Stimulated activated CD8-positive, alpha-beta memory T cell treated with anti-CD3 and anti-CD28 coated beads, Interleukin-2, amount 100 ng/mL, for 48 hours (primary cell): ENCODE measurements at regions not wholly inside any gene's neighbourhood (a gene's known extent, or its start where the extent isn't known, plus 50 kb on each side); places are given as distances from the start of the nearest gene placed in this dataset.

Experiments used
- DNase-seq, 2 donors: peaks; one replicate each; pipeline ENCODE4 v3.0.0-alpha.2; 2020; ENCODE audit warnings: low read depth in 2 of 2

GRCh38 chr4:36716874-36717273, 435.5 kb downstream of the DTHD1 start:
- DNase-seq = no peak

GRCh38 chr4:36719425-36719824, 438.0 kb downstream of the DTHD1 start:
- no peak for DNase-seq

- DNase-seq = no peak
Observed at GRCh38 chr4:36722986-36723385, 441.6 kb downstream of the DTHD1 start.

GRCh38 chr4:36734334-36734733, 452.9 kb downstream of the DTHD1 start:
- no peak for DNase-seq

GRCh38 chr4:36737691-36738090, 456.3 kb downstream of the DTHD1 start:
- DNase-seq = no peak

GRCh38 chr4:36740796-36741310, 459.4 kb downstream of the DTHD1 start:
- DNase-seq = no peak

GRCh38 chr4:36747277-36748129, 466.1 kb downstream of the DTHD1 start:
- no peak for DNase-seq

- no peak for DNase-seq
Observed at GRCh38 chr4:36753048-36753447, 471.6 kb downstream of the DTHD1 start.

GRCh38 chr4:36757580-36758311, 476.3 kb downstream of the DTHD1 start:
- no peak for DNase-seq

- no peak for DNase-seq
Observed at GRCh38 chr4:36758312-36759178, 477.1 kb downstream of the DTHD1 start.

- DNase-seq = no peak
Observed at GRCh38 chr4:36761607-36762006, 480.2 kb downstream of the DTHD1 start.

GRCh38 chr4:36763814-36764213, 480.7 kb upstream of the NWD2 start:
- DNase-seq = no peak

GRCh38 chr4:36767596-36767995, 476.9 kb upstream of the NWD2 start:
- no peak for DNase-seq

GRCh38 chr4:36771411-36772153, 473.0 kb upstream of the NWD2 start:
- DNase-seq = no peak

- no peak for DNase-seq
Observed at GRCh38 chr4:36772154-36772516, 472.4 kb upstream of the NWD2 start.

- no peak for DNase-seq
Observed at GRCh38 chr4:36773467-36773866, 471.1 kb upstream of the NWD2 start.

- no peak for DNase-seq
Observed at GRCh38 chr4:36775544-36775943, 469.0 kb upstream of the NWD2 start.

- no peak for DNase-seq
Observed at GRCh38 chr4:36779601-36780000, 464.9 kb upstream of the NWD2 start.

GRCh38 chr4:36785973-36786372, 458.6 kb upstream of the NWD2 start:
- no peak for DNase-seq

- DNase-seq = no peak
Observed at GRCh38 chr4:36786519-36786918, 458.0 kb upstream of the NWD2 start.

GRCh38 chr4:36794716-36795115, 449.8 kb upstream of the NWD2 start:
- no peak for DNase-seq
